ENCODE measurements at regions not wholly inside any gene's neighbourhood (a gene's known extent, or its start where the extent isn't known, plus 50 kb on each side); places are given as distances from the start of the nearest gene placed in this dataset.
A peak's percentile ranks its signal among the peaks of the same experiment; 100 is the strongest.

GRCh38 chr11:103850419-103851165 is 185.8 kb upstream of the DDI1 start:
- H3K4me3 ChIP-seq (ENCODE audit: low read depth, poor library complexity, severe bottlenecking): no peak overlapping the region
- WGBS, 2 donors: 60 to 61% methylated on average over 6 of the region's 6 CpGs
- TF ChIP-seq POLR2A (IDR thresholded peaks at IDR 0.05) (no peak), CTCF (IDR thresholded peaks at IDR 0.05) (no peak)
- intact Hi-C loops (cut with DNase I; ENCODE audit: low total_unique reads): no loop called here
- DNase-seq (ENCODE audit: low spot score in 2 of 2): no peak

- WGBS, 2 donors: 24 to 31% methylated on average over 3 of the region's 3 CpGs
- DNase-seq (ENCODE audit: low spot score in 2 of 2): peak in 1 of 2 donors; percentile 19
- H3K4me3 ChIP-seq (ENCODE audit: low read depth, poor library complexity, severe bottlenecking): no peak overlapping the region
- TF ChIP-seq CTCF (IDR thresholded peaks at IDR 0.05) (no peak), POLR2A (IDR thresholded peaks at IDR 0.05) (no peak)
- intact Hi-C loops (cut with DNase I; ENCODE audit: low total_unique reads): no loop called here
Observed at GRCh38 chr11:103851166-103851651, 185.2 kb upstream of the DDI1 start.

Small RNA genes in the stretch of these regions (microRNA-seq; reads per million reads assigned to microRNA genes)
- 0 reads per million in 2 donors for gene MIR4693 (ENCODE audit: borderline number of aligned reads in 1 of 2, borderline replicate concordance in 2 of 2)

Data from lower leg skin (tissue), 4 donors.